MM.1S (cell line): ENCODE measurements at regions not wholly inside any gene's neighbourhood (a gene's known extent, or its start where the extent isn't known, plus 50 kb on each side); places are given as distances from the start of the nearest gene placed in this dataset.

Experiments used
- EZH2 ChIP-seq: fragments of 300-600 bp; sonication (generic); optimal IDR thresholded peaks from 2 replicates; pipeline ENCODE3; 2017; ENCODE audit warnings: low read depth, mild to moderate bottlenecking, antibody characterized with exemption, low read length, mixed read lengths
- TF ChIP-seq, protein P1 (sequence below): fragments of 300-600 bp; sonication (generic); IDR thresholded peaks from 2 replicates; pipeline ENCODE4 v1.5.1; 2016; ENCODE audit warnings: antibody characterized with exemption, low read length, mixed read lengths

DNA sequence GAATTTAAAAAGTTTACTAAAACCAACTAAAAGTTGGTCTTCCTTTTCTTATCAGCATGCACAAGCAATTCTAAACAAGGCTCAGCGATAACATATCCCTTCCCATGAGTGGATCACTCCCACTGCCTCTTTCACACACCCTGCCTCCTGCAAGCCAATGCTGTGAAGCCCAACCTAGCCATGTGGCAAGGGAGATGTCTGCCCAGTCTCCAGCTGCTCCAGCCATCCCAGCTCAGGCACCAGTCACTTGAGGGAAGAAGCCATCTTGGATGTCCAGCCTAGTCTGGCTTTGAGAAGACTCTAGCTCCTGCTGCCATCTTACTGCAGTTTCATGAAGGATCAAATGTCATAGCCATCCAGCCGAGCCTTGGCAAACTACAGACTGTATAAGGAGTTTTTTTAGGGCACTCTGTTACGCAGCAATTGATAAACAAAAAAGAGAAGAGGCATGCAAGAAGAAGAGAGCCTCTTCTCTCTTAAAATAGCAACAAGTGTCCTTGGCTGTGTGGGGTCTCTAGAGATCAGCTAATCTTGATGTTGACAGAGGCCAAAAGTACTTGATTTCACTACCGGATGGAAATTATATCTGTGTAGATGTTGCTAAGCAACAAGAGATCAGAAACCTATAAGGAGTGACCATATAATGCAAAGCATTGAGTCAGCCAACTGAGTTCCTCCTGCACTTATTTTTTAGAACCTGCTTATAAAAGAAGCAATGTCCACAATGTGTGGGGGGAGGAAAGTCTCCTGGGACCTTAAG is 108.9 kb downstream of the PTCSC3 start:
- TF ChIP-seq, protein P1, sequence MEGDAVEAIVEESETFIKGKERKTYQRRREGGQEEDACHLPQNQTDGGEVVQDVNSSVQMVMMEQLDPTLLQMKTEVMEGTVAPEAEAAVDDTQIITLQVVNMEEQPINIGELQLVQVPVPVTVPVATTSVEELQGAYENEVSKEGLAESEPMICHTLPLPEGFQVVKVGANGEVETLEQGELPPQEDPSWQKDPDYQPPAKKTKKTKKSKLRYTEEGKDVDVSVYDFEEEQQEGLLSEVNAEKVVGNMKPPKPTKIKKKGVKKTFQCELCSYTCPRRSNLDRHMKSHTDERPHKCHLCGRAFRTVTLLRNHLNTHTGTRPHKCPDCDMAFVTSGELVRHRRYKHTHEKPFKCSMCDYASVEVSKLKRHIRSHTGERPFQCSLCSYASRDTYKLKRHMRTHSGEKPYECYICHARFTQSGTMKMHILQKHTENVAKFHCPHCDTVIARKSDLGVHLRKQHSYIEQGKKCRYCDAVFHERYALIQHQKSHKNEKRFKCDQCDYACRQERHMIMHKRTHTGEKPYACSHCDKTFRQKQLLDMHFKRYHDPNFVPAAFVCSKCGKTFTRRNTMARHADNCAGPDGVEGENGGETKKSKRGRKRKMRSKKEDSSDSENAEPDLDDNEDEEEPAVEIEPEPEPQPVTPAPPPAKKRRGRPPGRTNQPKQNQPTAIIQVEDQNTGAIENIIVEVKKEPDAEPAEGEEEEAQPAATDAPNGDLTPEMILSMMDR, result no peak
- no peak for TF ChIP-seq EZH2
